Occipital lobe (tissue), 1 donor: ENCODE measurements at regions not wholly inside any gene's neighbourhood (a gene's known extent, or its start where the extent isn't known, plus 50 kb on each side); places are given as distances from the start of the nearest gene placed in this dataset.

ENCODE experiments used
- DNase-seq: peaks from one replicate; lab custom pipeline; 2025; lab: John Stamatoyannopoulos, UW

GRCh38 chr4:96675896-96676295 lies 836.0 kb downstream of the PDHA2 start:
- DNase-seq = no peak

GRCh38 chr4:96676754-96677435 lies 837.0 kb downstream of the PDHA2 start:
- no peak for DNase-seq

- DNase-seq = no peak
These were observed 837.6 kb downstream of the PDHA2 start for GRCh38 chr4:96677499-96677898.

GRCh38 chr4:96681218-96681617 lies 841.3 kb downstream of the PDHA2 start:
- no peak for DNase-seq

GRCh38 chr4:96685691-96686090 lies 845.8 kb downstream of the PDHA2 start:
- no peak for DNase-seq

- DNase-seq = no peak
These were observed 851.6 kb downstream of the PDHA2 start for GRCh38 chr4:96691521-96691920.

GRCh38 chr4:96698831-96699230 lies 858.9 kb downstream of the PDHA2 start:
- no peak for DNase-seq

- DNase-seq = no peak
These were observed 863.4 kb downstream of the PDHA2 start for GRCh38 chr4:96703265-96703664.

GRCh38 chr4:96708766-96709165 lies 868.9 kb downstream of the PDHA2 start:
- DNase-seq = no peak

GRCh38 chr4:96713271-96713850 lies 873.5 kb downstream of the PDHA2 start:
- no peak for DNase-seq

- no peak for DNase-seq
These were observed 889.7 kb downstream of the PDHA2 start for GRCh38 chr4:96729641-96730040.

- no peak for DNase-seq
These were observed 890.5 kb downstream of the PDHA2 start for GRCh38 chr4:96730432-96730831.

GRCh38 chr4:96736352-96736889 lies 896.5 kb downstream of the PDHA2 start:
- DNase-seq = no peak

- DNase-seq = no peak
These were observed 899.2 kb downstream of the PDHA2 start for GRCh38 chr4:96739101-96739500.

GRCh38 chr4:96742332-96743014 lies 902.6 kb downstream of the PDHA2 start:
- DNase-seq = no peak

GRCh38 chr4:96744676-96745075 lies 904.8 kb downstream of the PDHA2 start:
- no peak for DNase-seq

GRCh38 chr4:96753216-96753615 lies 913.3 kb downstream of the PDHA2 start:
- DNase-seq = no peak

GRCh38 chr4:96755569-96756484 lies 915.9 kb downstream of the PDHA2 start:
- no peak for DNase-seq

GRCh38 chr4:96756584-96756983 lies 916.7 kb downstream of the PDHA2 start:
- DNase-seq = no peak

GRCh38 chr4:96763546-96763945 lies 923.7 kb downstream of the PDHA2 start:
- no peak for DNase-seq

GRCh38 chr4:96766359-96766758 lies 926.5 kb downstream of the PDHA2 start:
- no peak for DNase-seq
